Non-pigmented ciliary epithelial cell (primary cell): ENCODE measurements at regions not wholly inside any gene's neighbourhood (a gene's known extent, or its start where the extent isn't known, plus 50 kb on each side); places are given as distances from the start of the nearest gene placed in this dataset.

ENCODE experiments used
- DNase-seq: peaks from one replicate; pipeline ENCODE4 v3.0.0-alpha.2; 2010; ENCODE audit warnings: low read depth

GRCh38 chr10:129397198-129397974 lies 69.7 kb upstream of the MGMT start:
- DNase-seq, result no peak

- no peak for DNase-seq
Measured at GRCh38 chr10:129398711-129399141, 68.3 kb upstream of the MGMT start.

DNA sequence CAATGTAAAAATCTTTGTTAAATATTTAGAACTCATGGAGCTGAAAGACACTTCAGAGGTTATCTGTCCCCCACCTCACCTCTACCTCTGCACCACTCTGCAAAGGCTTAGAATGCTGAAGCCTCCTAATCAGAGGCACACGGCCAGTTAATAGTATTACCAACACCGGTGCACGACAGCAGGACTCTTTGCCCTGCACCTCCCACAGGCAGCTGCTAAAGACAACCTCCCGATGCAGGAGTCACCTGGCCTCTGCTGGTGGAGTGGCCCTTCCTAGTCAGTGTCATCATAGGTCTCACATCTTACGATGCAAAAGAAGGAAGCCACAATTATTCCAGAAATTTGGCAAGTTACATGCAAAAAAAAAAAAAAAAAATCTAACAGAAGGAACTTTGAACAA lies 66.6 kb upstream of the MGMT start:
- no peak for DNase-seq

DNA sequence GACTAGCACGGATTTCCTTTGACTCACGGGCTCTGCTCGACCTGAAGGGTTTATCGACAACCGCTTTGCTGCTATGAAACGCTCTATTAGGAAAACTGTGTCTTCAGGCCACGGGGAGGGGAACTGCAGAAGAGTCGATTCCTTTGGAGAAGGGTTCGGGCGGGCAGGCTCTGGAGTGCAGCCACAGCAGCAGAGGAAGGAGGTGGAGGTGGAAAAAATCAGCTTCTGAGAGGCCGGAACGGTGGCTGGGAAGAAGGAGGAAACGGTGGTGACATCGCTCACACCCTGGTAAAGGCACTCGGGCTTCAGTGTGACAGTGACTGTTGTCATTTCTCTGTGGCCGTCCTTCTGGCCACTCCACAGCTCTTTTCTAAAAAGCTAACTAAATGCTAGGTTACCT lies 64.6 kb upstream of the MGMT start:
- no peak for DNase-seq

- DNase-seq, result no peak
Measured at GRCh38 chr10:129404091-129404490, 63.0 kb upstream of the MGMT start.

GRCh38 chr10:129405389-129405788 lies 61.7 kb upstream of the MGMT start:
- DNase-seq, result no peak

GRCh38 chr10:129410688-129411392 lies 56.2 kb upstream of the MGMT start:
- no peak for DNase-seq

- no peak for DNase-seq
Measured at GRCh38 chr10:129411393-129411705, 55.7 kb upstream of the MGMT start.

DNA sequence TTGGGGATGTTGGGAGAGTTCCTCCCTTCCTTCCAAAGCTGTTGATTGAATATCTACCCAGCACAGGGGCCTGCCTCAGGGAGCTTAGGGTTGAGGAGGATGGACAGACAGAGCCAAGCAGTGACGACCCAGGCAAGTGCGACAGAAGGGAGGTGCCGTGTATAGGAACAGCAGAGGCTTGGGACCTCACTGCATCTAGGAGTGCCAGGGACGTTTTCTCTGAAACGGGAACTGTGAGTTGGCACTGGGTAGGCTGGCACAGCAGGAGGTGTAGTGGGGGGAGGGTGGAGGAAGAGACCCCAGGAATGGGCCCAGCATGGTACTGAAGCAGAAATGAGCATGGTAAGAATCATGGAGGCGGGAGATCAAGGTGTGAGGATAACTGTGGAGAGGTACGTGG lies 55.3 kb upstream of the MGMT start:
- DNase-seq, result no peak

- DNase-seq, result no peak
Measured at GRCh38 chr10:129413024-129413423, 54.0 kb upstream of the MGMT start.

DNA sequence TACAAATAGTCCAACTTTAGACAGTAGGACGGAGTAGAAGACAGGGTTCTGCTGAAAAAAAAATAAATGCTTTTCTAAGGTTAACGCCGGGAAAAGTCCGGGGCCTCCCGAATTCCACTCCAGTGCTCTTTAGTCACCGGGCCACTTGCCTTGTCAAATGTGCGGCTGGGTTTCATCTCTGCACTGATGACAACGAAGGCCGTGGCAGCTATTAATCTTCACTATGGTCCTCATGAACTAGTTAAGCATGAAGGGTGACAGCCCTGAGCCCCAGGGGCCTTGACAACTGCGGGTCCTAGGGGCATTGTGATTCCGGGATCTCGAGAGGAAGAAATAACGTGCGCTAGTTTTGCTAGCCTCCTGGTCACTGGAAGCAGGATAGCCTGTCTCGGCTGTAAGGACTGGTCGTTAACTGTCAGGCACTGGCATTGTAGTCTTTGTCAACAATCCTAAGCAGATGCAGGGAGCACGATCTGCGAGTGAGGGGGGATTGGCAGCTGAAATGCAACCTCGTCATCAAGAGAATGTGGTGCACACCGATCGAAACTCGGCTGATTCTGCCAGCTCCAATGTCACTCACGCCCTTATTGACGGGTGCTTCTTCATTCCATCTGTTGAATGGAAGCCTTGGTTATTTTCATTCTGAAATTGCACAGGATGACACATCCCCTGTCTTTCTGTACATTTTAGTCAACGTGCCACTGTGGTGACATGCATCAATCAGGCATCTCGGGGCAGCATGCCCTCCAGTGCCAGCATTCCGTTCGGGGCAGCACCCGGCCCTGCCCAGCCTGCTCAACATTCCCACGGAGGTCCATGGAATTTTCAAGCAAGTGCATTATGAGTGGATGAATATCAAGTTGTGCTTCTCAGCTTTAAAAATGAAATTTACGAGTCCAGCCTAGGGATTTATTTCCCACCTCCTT lies 51.6 kb upstream of the MGMT start:
- no peak for DNase-seq

- DNase-seq, result no peak
Measured at GRCh38 chr10:129416155-129416554, 50.9 kb upstream of the MGMT start.

GRCh38 chr10:129416956-129417765 lies 49.9 kb upstream of the MGMT start:
- DNase-seq, result no peak
